OCI-LY7 (cell line): ENCODE measurements at regions not wholly inside any gene's neighbourhood (a gene's known extent, or its start where the extent isn't known, plus 50 kb on each side); places are given as distances from the start of the nearest gene placed in this dataset.
"Not testable (repeated sequence)": the region's sequence is repeated elsewhere in the genome, so short reads cannot be mapped to it uniquely, and the experiment has no call there.

ENCODE experiments used
- BruUV-seq: library from RNA; stranded (reverse); fragments of 400-500 nt; replicated peaks from 2 replicates; lab custom pipeline; 2021; lab: Mats Ljungman, UMichigan
- CTCF ChIA-PET: fragments of 300-600 bp; sonication (Branson Sonifier 250); formaldehyde crosslinking; loops from one replicate; lab custom pipeline; 2022; ENCODE audit warnings: antibody characterized with exemption; ENCODE audit not compliant: unreplicated experiment; lab: Charles Lee
- POLR2A ChIA-PET: fragments of 300-600 bp; sonication (Branson Sonifier 250); formaldehyde crosslinking; loops from one replicate; lab custom pipeline; 2022; ENCODE audit warnings: antibody characterized with exemption; lab: Charles Lee
- DNase-seq: peaks from one replicate; pipeline ENCODE4 v3.0.0-alpha.2; 2015; ENCODE audit warnings: low spot score
- H2AFZ ChIP-seq: fragments of 200-600 bp; sonication (generic), shearing (Covaris generic); 2 replicates; pipeline ENCODE4 v1.6.1; 2014; ENCODE audit warnings: mild to moderate bottlenecking, antibody characterized with exemption, low read length, moderate library complexity
- H3K27ac ChIP-seq: fragments of 200-600 bp; sonication (generic); 2 replicates; pipeline ENCODE4 v1.5.1; 2014; ENCODE audit warnings: mixed run types, low read depth, mild to moderate bottlenecking, moderate library complexity, low read length, inconsistent platforms; ENCODE audit not compliant: poor library complexity, severe bottlenecking
- H3K36me3 ChIP-seq: fragments of 200-600 bp; sonication (generic); 2 replicates; pipeline ENCODE4 v1.6.1; 2014; ENCODE audit warnings: mild to moderate bottlenecking, antibody characterized with exemption, low read length, moderate library complexity, mixed read lengths; ENCODE audit not compliant: insufficient read depth
- H3K4me1 ChIP-seq: fragments of 200-600 bp; sonication (generic); 2 replicates; pipeline ENCODE4 v1.5.1; 2014; ENCODE audit warnings: mild to moderate bottlenecking, low read length; ENCODE audit not compliant: insufficient read depth, poor library complexity, severe bottlenecking
- H3K4me2 ChIP-seq: fragments of 200-600 bp; sonication (generic); 2 replicates; pipeline ENCODE4 v1.6.1; 2014; ENCODE audit warnings: mild to moderate bottlenecking, low read length
- H3K4me3 ChIP-seq: fragments of 200-600 bp; sonication (generic); 2 replicates; pipeline ENCODE4 v1.5.1; 2014; ENCODE audit warnings: mild to moderate bottlenecking, low read depth, low read length; ENCODE audit not compliant: poor library complexity, severe bottlenecking
- H3K79me2 ChIP-seq: fragments of 200-600 bp; sonication (generic); 2 replicates; pipeline ENCODE4 v1.6.1; 2016; ENCODE audit warnings: low read depth, mild to moderate bottlenecking, low read length, moderate library complexity, mixed read lengths; ENCODE audit not compliant: insufficient read depth
- H3K9me2 ChIP-seq: fragments of 200-600 bp; sonication (generic); 2 replicates; pipeline ENCODE4 v1.6.1; 2016; ENCODE audit warnings: mild to moderate bottlenecking, low read length, mixed read lengths; ENCODE audit not compliant: insufficient read depth
- H3K9me3 ChIP-seq: fragments of 200-600 bp; sonication (generic); 2 replicates; pipeline ENCODE4 v1.6.1; 2014; ENCODE audit warnings: mild to moderate bottlenecking, mixed run types, low read length, mixed read lengths
- H4K20me1 ChIP-seq: fragments of 200-600 bp; sonication (generic); 2 replicates; pipeline ENCODE4 v1.6.1; 2014; ENCODE audit warnings: mild to moderate bottlenecking, antibody characterized with exemption, low read length, moderate library complexity, mixed read lengths; ENCODE audit not compliant: insufficient read depth
- EZH2phosphoT487 ChIP-seq: fragments of 200-600 bp; sonication (generic); IDR thresholded peaks from 2 replicates; pipeline ENCODE4 v1.6.1; 2018; ENCODE audit warnings: low read depth, borderline replicate concordance, mild to moderate bottlenecking, mixed run types, antibody characterized with exemption, low read length, moderate library complexity, mixed read lengths
- intact Hi-C: fragments of 100-400 bp; cut with micrococcal nuclease; formaldehyde crosslinking; loops from one replicate; pipeline ENCODE4 v1.10.0; 2022; ENCODE audit not compliant: unreplicated experiment
- TF ChIP-seq, protein P1 (sequence below): fragments of 200-600 bp; sonication (generic); conservative IDR thresholded peaks from 2 replicates; pipeline ENCODE4 v1.5.1; 2014; ENCODE audit warnings: mild to moderate bottlenecking, antibody characterized with exemption, low read length, moderate library complexity, mixed read lengths

DNA sequence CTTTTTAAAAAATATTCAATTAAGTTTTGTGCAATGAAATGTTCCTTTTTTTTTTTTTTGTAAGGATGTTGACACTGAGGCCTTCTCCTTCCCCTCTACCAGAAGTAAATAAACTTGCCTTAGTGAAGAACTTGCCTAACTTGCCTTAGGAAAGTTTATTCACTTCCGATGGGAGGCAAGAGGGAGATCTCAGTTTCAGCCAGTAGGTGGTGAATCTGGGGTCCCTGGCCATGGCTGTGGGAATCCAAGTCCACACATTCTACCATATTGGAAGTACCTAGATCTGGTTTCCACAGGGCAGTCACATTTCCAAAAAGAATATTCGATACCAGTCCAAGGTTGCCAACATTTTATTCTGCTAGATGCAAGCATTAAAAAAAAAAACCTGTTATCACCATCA is 270.9 kb downstream of the CCSER2 start:
- ChIA-PET CTCF (no interaction called here), POLR2A (interaction anchor here (0.6 kb wide), 1 partner anchor 444 kb away, joined by 3 read pairs; no protein-coding TSS in a partner anchor)
- Histone ChIP-seq H3K9me2 (no peaks in the 10 kb centered on the region), H3K4me3 (no peak overlapping the region), H3K4me1 (no peaks in the 10 kb centered on the region), H3K27ac (no peak overlapping the region), H3K79me2 (no peaks in the 10 kb centered on the region), H2AFZ (no peak overlapping the region), H3K4me2 (no peak overlapping the region), H3K9me3 (no peaks in the 10 kb centered on the region), H3K36me3 (no peaks in the 10 kb centered on the region), H4K20me1 (no peaks in the 10 kb centered on the region)
- intact Hi-C loops = no loop called here
- BruUV-seq = no TSS peak
- no peak for DNase-seq
- no peak for TF ChIP-seq EZH2phosphoT487
- TF ChIP-seq, protein P1, sequence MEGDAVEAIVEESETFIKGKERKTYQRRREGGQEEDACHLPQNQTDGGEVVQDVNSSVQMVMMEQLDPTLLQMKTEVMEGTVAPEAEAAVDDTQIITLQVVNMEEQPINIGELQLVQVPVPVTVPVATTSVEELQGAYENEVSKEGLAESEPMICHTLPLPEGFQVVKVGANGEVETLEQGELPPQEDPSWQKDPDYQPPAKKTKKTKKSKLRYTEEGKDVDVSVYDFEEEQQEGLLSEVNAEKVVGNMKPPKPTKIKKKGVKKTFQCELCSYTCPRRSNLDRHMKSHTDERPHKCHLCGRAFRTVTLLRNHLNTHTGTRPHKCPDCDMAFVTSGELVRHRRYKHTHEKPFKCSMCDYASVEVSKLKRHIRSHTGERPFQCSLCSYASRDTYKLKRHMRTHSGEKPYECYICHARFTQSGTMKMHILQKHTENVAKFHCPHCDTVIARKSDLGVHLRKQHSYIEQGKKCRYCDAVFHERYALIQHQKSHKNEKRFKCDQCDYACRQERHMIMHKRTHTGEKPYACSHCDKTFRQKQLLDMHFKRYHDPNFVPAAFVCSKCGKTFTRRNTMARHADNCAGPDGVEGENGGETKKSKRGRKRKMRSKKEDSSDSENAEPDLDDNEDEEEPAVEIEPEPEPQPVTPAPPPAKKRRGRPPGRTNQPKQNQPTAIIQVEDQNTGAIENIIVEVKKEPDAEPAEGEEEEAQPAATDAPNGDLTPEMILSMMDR = no peak

DNA sequence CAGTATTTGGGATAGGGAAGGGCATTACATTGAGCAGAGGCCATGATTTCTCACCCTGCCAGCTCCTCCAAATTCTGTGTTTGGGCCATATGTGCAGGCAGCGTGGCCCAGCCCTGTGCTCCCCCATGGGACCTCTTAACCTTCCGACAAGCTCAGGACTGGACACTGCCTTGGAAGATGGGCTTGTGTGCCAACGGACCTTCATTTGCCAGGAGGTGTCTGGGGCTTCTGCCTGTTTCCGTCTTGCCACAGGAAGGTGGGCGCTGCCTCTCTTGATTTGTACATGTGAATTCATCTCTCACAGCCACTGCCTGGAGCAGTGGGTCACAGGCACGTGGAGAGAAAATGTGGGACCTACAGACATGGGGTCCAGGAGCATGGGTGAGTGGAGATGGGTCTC is 272.6 kb downstream of the CCSER2 start:
- POLR2A ChIA-PET = no interaction called here
- Histone ChIP-seq H4K20me1 (no peaks in the 10 kb centered on the region), H3K9me2 (no peaks in the 10 kb centered on the region), H2AFZ (no peak overlapping the region), H3K27ac (no peak overlapping the region), H3K79me2 (no peaks in the 10 kb centered on the region), H3K4me3 (no peak overlapping the region), H3K9me3 (no peaks in the 10 kb centered on the region), H3K36me3 (no peaks in the 10 kb centered on the region), H3K4me1 (no peaks in the 10 kb centered on the region), H3K4me2 (no peak overlapping the region)
- no TSS peak for BruUV-seq
- no peak for DNase-seq
- CTCF ChIA-PET = no interaction called here
- no peak for TF ChIP-seq EZH2phosphoT487
- TF ChIP-seq, protein P1 = no peak
- intact Hi-C loops = no loop called here

DNA sequence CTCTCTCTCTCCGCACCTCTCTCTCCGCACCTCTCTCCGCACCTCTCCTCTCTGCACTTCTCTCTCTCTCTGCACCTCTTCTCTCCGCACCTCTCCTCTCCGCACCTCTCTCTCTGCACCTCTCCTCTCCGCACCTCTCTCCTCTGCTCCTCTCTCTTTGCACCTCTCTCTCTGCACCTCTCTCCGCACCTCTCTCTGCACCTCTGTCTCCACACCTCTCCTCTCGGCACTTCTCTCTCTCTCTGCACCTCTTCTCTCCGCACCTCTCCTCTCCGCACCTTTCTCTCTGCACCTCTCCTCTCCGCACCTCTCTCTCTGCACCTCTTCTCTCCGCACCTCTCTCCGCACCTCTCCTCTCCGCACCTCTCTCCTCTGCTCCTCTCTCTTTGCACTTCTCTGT is 274.2 kb downstream of the CCSER2 start:
- CTCF ChIA-PET, H3K9me3 ChIP-seq, H3K36me3 ChIP-seq, H3K79me2 ChIP-seq, H3K4me2 ChIP-seq, DNase-seq, BruUV-seq, intact Hi-C loops, H3K4me1 ChIP-seq, H3K9me2 ChIP-seq, POLR2A ChIA-PET, H2AFZ ChIP-seq, H3K27ac ChIP-seq, H4K20me1 ChIP-seq, H3K4me3 ChIP-seq: not testable (repeated sequence)
